ENCODE measurements at regions not wholly inside any gene's neighbourhood (a gene's known extent, or its start where the extent isn't known, plus 50 kb on each side); places are given as distances from the start of the nearest gene placed in this dataset.

DNA sequence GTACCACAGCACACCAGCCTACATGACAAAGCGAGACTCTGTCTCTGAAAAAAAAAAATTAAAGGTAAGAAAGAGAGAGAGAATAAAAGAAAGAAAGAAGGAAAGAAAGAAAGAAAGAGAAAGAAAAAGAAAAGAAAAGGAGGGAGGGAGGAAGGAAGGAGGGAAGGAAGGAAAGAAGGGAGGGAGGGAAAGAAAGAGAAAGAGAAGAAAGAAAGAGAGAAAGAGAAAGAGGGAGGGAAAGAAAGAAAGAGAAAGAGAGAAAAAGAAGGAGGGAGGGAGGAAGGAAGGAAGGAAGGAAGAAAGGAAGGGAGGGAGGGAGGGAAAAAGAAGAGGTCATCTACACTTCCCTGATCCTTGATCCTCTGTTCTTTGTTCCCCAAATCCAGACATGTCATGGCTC is 104.8 kb upstream of the GJB5 start:
- TF ChIP-seq POLR2A (IDR thresholded peaks at IDR 0.05) = no peak
- TF ChIP-seq, protein P1, sequence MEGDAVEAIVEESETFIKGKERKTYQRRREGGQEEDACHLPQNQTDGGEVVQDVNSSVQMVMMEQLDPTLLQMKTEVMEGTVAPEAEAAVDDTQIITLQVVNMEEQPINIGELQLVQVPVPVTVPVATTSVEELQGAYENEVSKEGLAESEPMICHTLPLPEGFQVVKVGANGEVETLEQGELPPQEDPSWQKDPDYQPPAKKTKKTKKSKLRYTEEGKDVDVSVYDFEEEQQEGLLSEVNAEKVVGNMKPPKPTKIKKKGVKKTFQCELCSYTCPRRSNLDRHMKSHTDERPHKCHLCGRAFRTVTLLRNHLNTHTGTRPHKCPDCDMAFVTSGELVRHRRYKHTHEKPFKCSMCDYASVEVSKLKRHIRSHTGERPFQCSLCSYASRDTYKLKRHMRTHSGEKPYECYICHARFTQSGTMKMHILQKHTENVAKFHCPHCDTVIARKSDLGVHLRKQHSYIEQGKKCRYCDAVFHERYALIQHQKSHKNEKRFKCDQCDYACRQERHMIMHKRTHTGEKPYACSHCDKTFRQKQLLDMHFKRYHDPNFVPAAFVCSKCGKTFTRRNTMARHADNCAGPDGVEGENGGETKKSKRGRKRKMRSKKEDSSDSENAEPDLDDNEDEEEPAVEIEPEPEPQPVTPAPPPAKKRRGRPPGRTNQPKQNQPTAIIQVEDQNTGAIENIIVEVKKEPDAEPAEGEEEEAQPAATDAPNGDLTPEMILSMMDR (IDR thresholded peaks at IDR 0.05) = no peak

Measured in thyroid gland (tissue), 4 donors.